Retinal pigment epithelial cell (primary cell): ENCODE measurements at regions not wholly inside any gene's neighbourhood (a gene's known extent, or its start where the extent isn't known, plus 50 kb on each side); places are given as distances from the start of the nearest gene placed in this dataset.
A peak's percentile ranks its signal among the peaks of the same experiment; 100 is the strongest.
"Not testable (repeated sequence)": the region's sequence is repeated elsewhere in the genome, so short reads cannot be mapped to it uniquely, and the experiment has no call there.

Experiments used
- DNase-seq: peaks from one replicate; pipeline ENCODE4 v3.0.0-alpha.2; 2010; ENCODE audit warnings: low read depth
- H3K4me3 ChIP-seq: 2 replicates; pipeline ENCODE4 v1.5.1; 2011; ENCODE audit warnings: mild to moderate bottlenecking, low read length, control low read depth, moderate library complexity
- TF ChIP-seq, protein P1 (sequence below): conservative IDR thresholded peaks from 2 replicates; pipeline ENCODE4 v1.5.1; 2011; ENCODE audit warnings: low read depth, low read length, control low read depth, inconsistent platforms

DNA sequence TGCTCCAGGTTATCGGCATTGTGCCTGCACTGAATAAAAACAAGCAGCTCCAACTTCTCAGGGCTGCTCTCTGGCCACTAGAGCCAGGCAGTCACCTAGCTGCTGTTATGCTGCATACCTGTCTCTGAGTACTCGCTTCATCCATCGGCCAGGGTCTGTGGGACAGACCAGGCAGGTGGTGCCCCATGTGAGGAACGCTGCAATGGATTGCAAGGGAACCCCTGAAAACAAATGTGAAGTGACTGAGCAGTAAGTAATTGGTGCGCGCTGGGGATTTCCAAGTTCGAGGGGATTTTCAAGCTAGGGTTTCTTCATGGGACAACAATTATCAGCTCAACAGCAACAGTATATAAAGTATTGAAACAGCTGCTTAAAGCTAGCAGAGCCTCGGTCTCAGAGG is 965.3 kb downstream of the AACS start:
- no peak for DNase-seq
- TF ChIP-seq, protein P1, sequence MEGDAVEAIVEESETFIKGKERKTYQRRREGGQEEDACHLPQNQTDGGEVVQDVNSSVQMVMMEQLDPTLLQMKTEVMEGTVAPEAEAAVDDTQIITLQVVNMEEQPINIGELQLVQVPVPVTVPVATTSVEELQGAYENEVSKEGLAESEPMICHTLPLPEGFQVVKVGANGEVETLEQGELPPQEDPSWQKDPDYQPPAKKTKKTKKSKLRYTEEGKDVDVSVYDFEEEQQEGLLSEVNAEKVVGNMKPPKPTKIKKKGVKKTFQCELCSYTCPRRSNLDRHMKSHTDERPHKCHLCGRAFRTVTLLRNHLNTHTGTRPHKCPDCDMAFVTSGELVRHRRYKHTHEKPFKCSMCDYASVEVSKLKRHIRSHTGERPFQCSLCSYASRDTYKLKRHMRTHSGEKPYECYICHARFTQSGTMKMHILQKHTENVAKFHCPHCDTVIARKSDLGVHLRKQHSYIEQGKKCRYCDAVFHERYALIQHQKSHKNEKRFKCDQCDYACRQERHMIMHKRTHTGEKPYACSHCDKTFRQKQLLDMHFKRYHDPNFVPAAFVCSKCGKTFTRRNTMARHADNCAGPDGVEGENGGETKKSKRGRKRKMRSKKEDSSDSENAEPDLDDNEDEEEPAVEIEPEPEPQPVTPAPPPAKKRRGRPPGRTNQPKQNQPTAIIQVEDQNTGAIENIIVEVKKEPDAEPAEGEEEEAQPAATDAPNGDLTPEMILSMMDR: no peak

DNA sequence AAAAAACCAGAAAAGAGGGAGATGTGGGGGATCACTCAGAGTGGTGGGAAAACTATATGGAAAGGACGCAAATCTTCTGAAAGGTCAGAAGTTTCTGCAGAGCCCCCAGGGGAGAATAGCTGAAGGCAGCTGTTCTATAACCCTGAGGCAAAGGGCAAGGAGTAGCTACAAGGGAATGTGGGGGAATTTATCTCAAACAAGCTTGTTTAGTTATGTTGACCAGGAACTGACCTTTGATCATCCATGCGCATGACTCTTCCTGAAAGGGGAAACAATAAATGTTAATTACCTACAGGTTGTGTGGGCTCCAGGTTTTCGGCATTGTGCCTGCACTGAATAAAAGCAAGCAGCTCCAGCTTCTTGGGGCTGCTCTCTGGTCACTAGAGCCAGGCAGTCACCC is 968.5 kb downstream of the AACS start:
- no peak overlapping the region for H3K4me3 ChIP-seq
- TF ChIP-seq, protein P1: no peak
- DNase-seq: no peak

More for the DNA sequence above, 965.3 kb downstream of the AACS start:
- no peak overlapping the region for H3K4me3 ChIP-seq

DNA sequence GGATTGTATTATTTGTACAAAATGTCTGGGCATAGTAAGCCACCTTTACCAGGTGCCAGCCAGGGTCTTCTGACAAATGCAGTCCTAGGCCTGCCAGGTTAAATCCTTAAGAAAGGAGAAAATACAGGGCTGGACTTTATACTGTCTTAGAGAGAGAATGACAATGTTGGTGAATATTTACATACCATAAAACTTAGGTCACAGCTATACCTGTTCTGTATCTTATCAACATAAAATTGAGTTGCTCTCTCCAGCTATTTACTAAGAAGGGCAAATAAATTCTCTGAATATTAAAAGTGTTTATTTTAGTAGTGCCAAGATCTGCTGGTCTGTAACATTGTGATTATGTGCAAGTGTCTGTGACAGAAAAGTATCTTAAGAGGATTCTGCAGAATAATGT is 971.1 kb downstream of the AACS start:
- DNase-seq: no peak
- no peak overlapping the region for H3K4me3 ChIP-seq
- TF ChIP-seq, protein P1: no peak

DNA sequence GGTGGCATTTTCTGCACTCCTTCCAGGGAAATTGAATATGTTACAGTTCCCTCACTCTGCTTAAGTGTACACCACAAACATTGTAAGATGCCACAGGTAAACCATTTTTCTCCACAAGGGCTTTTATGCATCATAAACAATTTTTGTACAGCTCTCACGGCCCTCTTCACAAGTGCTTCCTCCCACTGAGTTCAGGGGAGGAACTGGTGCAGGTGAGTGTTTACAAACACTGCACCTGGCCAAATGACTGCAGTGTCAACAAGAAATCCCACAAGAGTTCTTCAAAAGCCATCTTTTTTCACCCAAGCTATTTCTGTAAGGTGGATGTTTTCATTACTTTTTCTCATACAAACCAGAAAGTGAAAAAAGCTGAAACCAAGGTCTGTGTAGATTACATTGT is 973.2 kb downstream of the AACS start:
- TF ChIP-seq, protein P1: no peak
- DNase-seq: no peak
- H3K4me3 ChIP-seq: no peak overlapping the region

DNA sequence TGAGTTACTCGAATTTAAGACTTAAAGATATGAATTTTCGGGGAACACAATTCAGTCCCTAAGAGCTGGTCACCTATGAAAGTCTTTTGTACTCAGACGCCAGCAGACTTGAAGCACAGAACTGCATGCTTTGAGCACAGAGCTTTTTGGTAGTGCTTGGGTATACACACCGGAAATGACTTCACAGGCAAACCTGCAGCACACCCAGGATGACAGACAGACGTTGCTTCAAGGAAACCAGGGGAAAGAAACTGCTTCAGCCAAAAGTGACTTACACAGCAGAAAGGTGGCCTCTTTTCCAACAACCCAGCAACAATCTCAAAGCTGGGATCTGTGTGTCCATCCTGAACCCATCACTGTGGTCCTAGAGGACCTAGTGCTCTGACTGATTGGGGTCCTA is 975.1 kb downstream of the AACS start:
- H3K4me3 ChIP-seq: no peak overlapping the region
- no peak for DNase-seq
- TF ChIP-seq, protein P1: no peak

DNA sequence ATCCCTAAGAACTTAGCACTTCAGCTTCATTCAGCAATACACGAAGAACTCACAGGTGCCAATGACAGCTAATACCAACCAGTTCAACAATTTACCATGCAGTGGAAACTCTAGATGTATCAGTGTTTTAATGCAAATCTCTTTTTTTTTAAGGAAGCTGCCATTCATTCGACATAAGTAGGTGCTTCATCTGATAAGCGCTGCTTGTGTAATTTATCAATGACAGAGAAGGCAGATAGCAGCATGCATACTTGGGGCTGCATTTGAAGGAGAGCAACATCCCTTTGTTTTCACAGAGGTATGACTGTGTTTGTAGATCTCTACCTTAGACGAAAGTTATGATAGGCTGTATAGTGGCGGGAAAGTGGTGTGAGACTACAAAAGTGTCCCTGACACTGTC is 977.1 kb downstream of the AACS start:
- no peak for DNase-seq
- no peak overlapping the region for H3K4me3 ChIP-seq
- TF ChIP-seq, protein P1: no peak

DNA sequence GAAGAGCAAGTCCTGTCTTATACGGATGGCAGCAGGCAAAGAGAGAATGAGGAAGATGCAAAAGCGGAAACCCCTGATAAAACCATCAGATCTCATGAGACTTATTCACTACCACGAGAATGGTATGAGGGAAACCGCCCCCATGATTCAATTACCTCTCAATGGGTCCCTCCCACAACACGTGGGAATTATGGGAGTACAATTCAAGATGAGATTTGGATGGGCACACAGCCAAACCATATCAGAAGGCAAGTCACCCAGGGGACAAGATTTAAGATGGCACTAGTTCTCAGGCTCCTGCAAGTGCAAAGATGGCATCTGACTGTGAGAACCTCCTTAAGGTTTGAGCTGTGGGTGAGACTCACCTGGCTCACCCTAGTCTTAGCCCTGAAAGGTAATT is 984.3 kb downstream of the AACS start:
- not testable (repeated sequence) for H3K4me3 ChIP-seq, DNase-seq

DNA sequence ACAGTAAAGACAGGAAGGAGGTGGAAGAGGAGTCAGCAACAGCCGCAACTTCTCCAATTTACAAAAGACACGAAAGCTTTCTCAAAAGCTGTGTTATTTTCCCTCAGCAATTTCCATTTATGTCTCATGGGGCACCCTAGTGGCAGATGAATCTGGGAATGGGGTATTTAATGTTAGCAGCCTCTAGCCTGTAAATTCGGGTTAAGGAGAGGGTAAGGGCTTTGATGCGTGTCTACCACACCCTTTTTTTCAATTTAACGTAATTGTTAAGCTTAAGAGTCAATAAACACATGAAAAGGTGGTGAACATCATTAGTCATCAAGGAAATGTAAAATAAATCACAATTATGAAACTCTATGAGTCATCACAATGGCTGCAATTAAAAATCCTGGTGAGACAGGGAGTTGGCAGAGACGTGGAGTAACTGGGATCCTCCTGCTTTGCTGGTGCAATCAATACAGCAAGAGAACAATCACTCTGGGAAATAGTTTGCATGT is 986.4 kb downstream of the AACS start:
- TF ChIP-seq, protein P1: no peak
- no peak overlapping the region for H3K4me3 ChIP-seq
- peak; percentile 29 for DNase-seq
